ENCODE measurements at regions not wholly inside any gene's neighbourhood (a gene's known extent, or its start where the extent isn't known, plus 50 kb on each side); places are given as distances from the start of the nearest gene placed in this dataset.

GRCh38 chrX:112961981-112962380 lies 121.3 kb upstream of the AMOT start:
- Mint-ChIP-seq H3K27ac (ENCODE audit: unreplicated experiment) (no peak overlapping the region), H3K27me3 (ENCODE audit: unreplicated experiment) (no peaks in the 10 kb centered on the region), H3K4me1 (ENCODE audit: low read depth, unreplicated experiment) (no peaks in the 10 kb centered on the region), H3K36me3 (ENCODE audit: unreplicated experiment) (no peaks in the 10 kb centered on the region), H3K9me3 (ENCODE audit: unreplicated experiment) (no peaks in the 10 kb centered on the region), H3K4me3 (ENCODE audit: unreplicated experiment) (no peak overlapping the region)
- DNase-seq: no peak
- TF ChIP-seq CTCF (IDR thresholded peaks at IDR 0.05; ENCODE audit: partially characterized antibody, unreplicated experiment): no peak

- no peaks in the 10 kb centered on the region for H3K27me3 Mint-ChIP-seq (ENCODE audit: unreplicated experiment)
Observed at GRCh38 chrX:112947981-112948615, 107.5 kb upstream of the AMOT start.

GRCh38 chrX:112946227-112946626 lies 105.6 kb upstream of the AMOT start:
- Mint-ChIP-seq H3K27me3 (ENCODE audit: unreplicated experiment) (no peaks in the 10 kb centered on the region), H3K4me1 (ENCODE audit: low read depth, unreplicated experiment) (peaks cover 4% of the 10 kb centered on the region), H3K36me3 (ENCODE audit: unreplicated experiment) (no peaks in the 10 kb centered on the region), H3K4me3 (ENCODE audit: unreplicated experiment) (no peak overlapping the region), H3K27ac (ENCODE audit: unreplicated experiment) (no peak overlapping the region), H3K9me3 (ENCODE audit: unreplicated experiment) (peaks cover 1% of the 10 kb centered on the region)
- DNase-seq: no peak
- no peak for TF ChIP-seq CTCF (IDR thresholded peaks at IDR 0.05; ENCODE audit: partially characterized antibody, unreplicated experiment)

More at GRCh38 chrX:112947981-112948615, 107.5 kb upstream of the AMOT start:
- Mint-ChIP-seq H3K36me3 (ENCODE audit: unreplicated experiment) (no peaks in the 10 kb centered on the region), H3K4me1 (ENCODE audit: low read depth, unreplicated experiment) (peaks cover 4% of the 10 kb centered on the region), H3K4me3 (ENCODE audit: unreplicated experiment) (no peak overlapping the region), H3K27ac (ENCODE audit: unreplicated experiment) (no peak overlapping the region), H3K9me3 (ENCODE audit: unreplicated experiment) (peaks cover 1% of the 10 kb centered on the region)
- DNase-seq: no peak
- TF ChIP-seq CTCF (IDR thresholded peaks at IDR 0.05; ENCODE audit: partially characterized antibody, unreplicated experiment): no peak

- Mint-ChIP-seq H3K36me3 (ENCODE audit: unreplicated experiment) (no peaks in the 10 kb centered on the region), H3K27me3 (ENCODE audit: unreplicated experiment) (no peaks in the 10 kb centered on the region), H3K4me3 (ENCODE audit: unreplicated experiment) (no peak overlapping the region), H3K4me1 (ENCODE audit: low read depth, unreplicated experiment) (peaks cover 4% of the 10 kb centered on the region), H3K27ac (ENCODE audit: unreplicated experiment) (no peak overlapping the region), H3K9me3 (ENCODE audit: unreplicated experiment) (peaks cover 1% of the 10 kb centered on the region)
- no peak for DNase-seq
- no peak for TF ChIP-seq CTCF (IDR thresholded peaks at IDR 0.05; ENCODE audit: partially characterized antibody, unreplicated experiment)
Observed at GRCh38 chrX:112945826-112946225, 105.2 kb upstream of the AMOT start.

GRCh38 chrX:112941209-112941837 lies 100.7 kb upstream of the AMOT start:
- no peak for DNase-seq
- H3K4me1 Mint-ChIP-seq (ENCODE audit: low read depth, unreplicated experiment): no peaks in the 10 kb centered on the region
- no peak overlapping the region for H3K27ac Mint-ChIP-seq (ENCODE audit: unreplicated experiment)
- no peaks in the 10 kb centered on the region for H3K36me3 Mint-ChIP-seq (ENCODE audit: unreplicated experiment)
- TF ChIP-seq CTCF (IDR thresholded peaks at IDR 0.05; ENCODE audit: partially characterized antibody, unreplicated experiment): no peak
- H3K27me3 Mint-ChIP-seq (ENCODE audit: unreplicated experiment): no peaks in the 10 kb centered on the region
- no peaks in the 10 kb centered on the region for H3K9me3 Mint-ChIP-seq (ENCODE audit: unreplicated experiment)
- no peak overlapping the region for H3K4me3 Mint-ChIP-seq (ENCODE audit: unreplicated experiment)
